Endothelial cell of umbilical vein (primary cell): ENCODE measurements at regions not wholly inside any gene's neighbourhood (a gene's known extent, or its start where the extent isn't known, plus 50 kb on each side); places are given as distances from the start of the nearest gene placed in this dataset.
"Not testable (repeated sequence)": the region's sequence is repeated elsewhere in the genome, so short reads cannot be mapped to it uniquely, and the experiment has no call there.

Source experiments
- BruUV-seq: library from RNA; stranded (reverse); fragments of 400-500 nt; replicated peaks from 2 replicates; lab custom pipeline; 2021; lab: Mats Ljungman, UMichigan
- CTCF ChIA-PET: fragments of 300-600, 350-600 bp; sonication (Branson Sonifier 250); formaldehyde crosslinking; loops from one replicate; lab custom pipeline; 2021; ENCODE audit warnings: antibody characterized with exemption, inconsistent platforms; lab: Charles Lee
- POLR2A ChIA-PET: fragments of 300-600, 350-600 bp; sonication (Branson Sonifier 250); formaldehyde crosslinking; loops from one replicate; lab custom pipeline; 2021; ENCODE audit warnings: antibody characterized with exemption, inconsistent platforms; lab: Charles Lee
- DNase-seq: peaks from one replicate; pipeline ENCODE4 v3.0.0-alpha.2; 2011; ENCODE audit warnings: low read depth, low spot score
- FAIRE-seq: peaks from 2 replicates; lab custom pipeline; 2011; peaks lifted over from hg19 to GRCh38; lab: Jason Lieb, UNC
- H2AFZ ChIP-seq: 2 replicates; pipeline ENCODE4 v1.6.0; 2012; ENCODE audit warnings: low read depth, low read length, control low read depth, inconsistent platforms
- H3K27ac ChIP-seq: 2 replicates; pipeline ENCODE4 v1.5.1; 2011; ENCODE audit warnings: low read depth, mild to moderate bottlenecking, control low read depth, low read length, moderate library complexity; ENCODE audit not compliant: insufficient read depth
- H3K27me3 ChIP-seq, 2 experiments: 2 replicates each; pipeline versions ENCODE4 v1.6.0 to v1.6.1; 2011; ENCODE audit warnings: low read length in 2 of 2, mixed read lengths in 1 of 2; ENCODE audit not compliant: control insufficient read depth in 2 of 2, insufficient read depth in 2 of 2
- H3K36me3 ChIP-seq, 2 experiments: 2 replicates in 1 of 2; 3 replicates in 1 of 2; pipeline ENCODE4 v1.5.1; 2011; ENCODE audit warnings: low read length in 2 of 2, mild to moderate bottlenecking in 1 of 2, moderate library complexity in 1 of 2; ENCODE audit not compliant: control insufficient read depth in 2 of 2, insufficient read depth in 2 of 2; ENCODE audit errors: extremely low read depth in 1 of 2
- H3K4me1 ChIP-seq: 3 replicates; pipeline ENCODE4 v1.5.1; 2011; ENCODE audit warnings: mild to moderate bottlenecking, low read length; ENCODE audit not compliant: control insufficient read depth, insufficient read depth; ENCODE audit errors: extremely low read depth
- H3K4me2 ChIP-seq: 2 replicates; pipeline ENCODE4 v1.6.1; 2011; ENCODE audit warnings: low read length, control low read depth, mixed read lengths; ENCODE audit not compliant: insufficient read depth
- H3K4me3 ChIP-seq, 3 experiments: fragments of 200-600 bp in 1 of 3; sonication (generic), shearing (Covaris generic) in 1 of 3; replicated peaks in 1 of 3; 2 replicates each; pipeline ENCODE4 v1.5.1; 2011 to 2016; ENCODE audit warnings: control low read depth in 3 of 3, low read length in 3 of 3, mild to moderate bottlenecking in 2 of 3, inconsistent platforms in 1 of 3, low read depth in 1 of 3, moderate library complexity in 1 of 3; ENCODE audit not compliant: insufficient read depth in 1 of 3
- H3K79me2 ChIP-seq: 2 replicates; pipeline ENCODE4 v1.6.0; 2012; ENCODE audit warnings: low read length, inconsistent platforms; ENCODE audit not compliant: control insufficient read depth, insufficient read depth
- H3K9ac ChIP-seq: replicated peaks from 2 replicates; pipeline ENCODE3; 2011; ENCODE audit warnings: low read length, control low read depth; ENCODE audit not compliant: insufficient read depth; ENCODE audit errors: extremely low read depth
- H3K9me1 ChIP-seq: replicated peaks from 3 replicates; pipeline ENCODE4 v1.6.0; 2011; ENCODE audit warnings: mild to moderate bottlenecking, low read length; ENCODE audit not compliant: control insufficient read depth, insufficient read depth; ENCODE audit errors: extremely low read depth
- H3K9me3 ChIP-seq: replicated peaks from 2 replicates; pipeline ENCODE4 v1.5.1; 2012; ENCODE audit warnings: low read length, inconsistent platforms; ENCODE audit not compliant: control insufficient read depth, insufficient read depth
- H4K20me1 ChIP-seq: replicated peaks from 2 replicates; pipeline ENCODE3; 2011; ENCODE audit warnings: mild to moderate bottlenecking, low read length; ENCODE audit not compliant: control insufficient read depth, insufficient read depth; ENCODE audit errors: extremely low read depth
- EZH2 ChIP-seq: IDR thresholded peaks from 2 replicates; pipeline ENCODE4 v1.6.1; 2012; ENCODE audit warnings: borderline replicate concordance, low read depth, mild to moderate bottlenecking, moderate library complexity, low read length, inconsistent platforms; ENCODE audit not compliant: severe bottlenecking
- FOS ChIP-seq: IDR thresholded peaks from 2 replicates; pipeline ENCODE4 v1.6.1; 2011; ENCODE audit warnings: mild to moderate bottlenecking, low read length, moderate library complexity, borderline replicate concordance; ENCODE audit not compliant: insufficient read depth
- GATA2 ChIP-seq: IDR thresholded peaks from 2 replicates; pipeline ENCODE4 v1.7.0; 2011; ENCODE audit warnings: low read depth, mild to moderate bottlenecking, moderate library complexity, mixed read lengths, low read length; ENCODE audit not compliant: insufficient read length, insufficient read depth
- JUN ChIP-seq: IDR thresholded peaks from 2 replicates; pipeline ENCODE4 v1.6.1; 2011; ENCODE audit warnings: borderline replicate concordance, low read depth; ENCODE audit not compliant: insufficient read length, insufficient read depth
- MYC ChIP-seq: IDR thresholded peaks from one replicate; pipeline ENCODE4 v1.6.1; 2011; ENCODE audit warnings: mild to moderate bottlenecking, low read depth, low read length
- POLR2A ChIP-seq: IDR thresholded peaks from 2 replicates; pipeline ENCODE4 v1.6.1; 2012; ENCODE audit warnings: low read depth, mild to moderate bottlenecking, control low read depth, low read length
- POLR2AphosphoS5 ChIP-seq: IDR thresholded peaks from 2 replicates; pipeline ENCODE4 v1.6.1; 2012; ENCODE audit warnings: low read depth, mild to moderate bottlenecking, control low read depth, low read length, moderate library complexity; ENCODE audit not compliant: insufficient read depth
- dilution Hi-C: fragments of 300-500 bp; cut with MboI; formaldehyde crosslinking; loops from one replicate; pipeline ENCODE4 v1.15.0; 2019; ENCODE audit warnings: low sequenced_read_pairs; ENCODE audit not compliant: extremely low pct_ligation_motif_present
- intact Hi-C: fragments of 100-400 bp; cut with micrococcal nuclease; formaldehyde crosslinking; loops from one replicate; pipeline ENCODE4 v1.10.0; 2022
- TF ChIP-seq, protein P1 (sequence below), 2 donors: IDR thresholded peaks; 1 replicate in 1 of 2; 2 replicates in 1 of 2; pipeline ENCODE4 v1.5.1; 2011; ENCODE audit warnings: low read length in 2 of 2, mild to moderate bottlenecking in 2 of 2, moderate library complexity in 2 of 2, control low read depth in 1 of 2, inconsistent platforms in 1 of 2, low read depth in 1 of 2; ENCODE audit not compliant: insufficient read depth in 1 of 2; ENCODE audit errors: extremely low read depth in 1 of 2
- TF ChIP-seq, protein P2 (sequence below): IDR thresholded peaks from 2 replicates; pipeline ENCODE4 v1.6.1; 2011; ENCODE audit not compliant: insufficient read depth, insufficient read length

DNA sequence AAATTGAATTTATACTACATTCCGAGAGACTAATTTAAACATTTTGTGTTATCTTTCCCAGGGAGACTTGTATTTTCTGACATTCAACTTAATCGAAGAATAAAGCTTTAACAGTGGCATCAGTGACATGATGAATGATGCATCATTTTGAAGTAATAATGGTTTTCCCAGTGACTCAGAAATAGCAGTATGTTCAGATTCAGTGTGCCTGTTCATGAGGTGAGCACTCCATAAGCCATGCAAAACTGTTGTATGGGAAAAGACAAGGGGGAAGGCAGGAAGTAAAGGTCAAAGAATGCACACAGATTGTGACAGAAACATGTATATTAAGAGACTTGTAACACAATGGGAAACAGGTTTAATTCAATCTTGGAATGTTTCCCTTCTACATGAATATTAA, 1348.2 kb upstream of the GJE1 start:
- Histone ChIP-seq H3K4me2 (no peak overlapping the region), H3K4me1 (no peaks in the 10 kb centered on the region), H2AFZ (no peak overlapping the region), H3K27ac (no peak overlapping the region), H4K20me1 (no peaks in the 10 kb centered on the region), H3K9me3 (no peaks in the 10 kb centered on the region), H3K79me2 (no peaks in the 10 kb centered on the region), H3K27me3 (no peaks in the 10 kb centered on the region), H3K9ac (no peak overlapping the region), H3K36me3 (no peaks in the 10 kb centered on the region), H3K4me3 (no peak overlapping the region), H3K9me1 (no peaks in the 10 kb centered on the region)
- intact Hi-C loops (no loop called here), dilution Hi-C loops (no loop called here)
- FAIRE-seq (no peak), DNase-seq (peak; percentile 61)
- POLR2A ChIA-PET: no interaction called here
- TF ChIP-seq JUN: no peak
- TF ChIP-seq, protein P1, sequence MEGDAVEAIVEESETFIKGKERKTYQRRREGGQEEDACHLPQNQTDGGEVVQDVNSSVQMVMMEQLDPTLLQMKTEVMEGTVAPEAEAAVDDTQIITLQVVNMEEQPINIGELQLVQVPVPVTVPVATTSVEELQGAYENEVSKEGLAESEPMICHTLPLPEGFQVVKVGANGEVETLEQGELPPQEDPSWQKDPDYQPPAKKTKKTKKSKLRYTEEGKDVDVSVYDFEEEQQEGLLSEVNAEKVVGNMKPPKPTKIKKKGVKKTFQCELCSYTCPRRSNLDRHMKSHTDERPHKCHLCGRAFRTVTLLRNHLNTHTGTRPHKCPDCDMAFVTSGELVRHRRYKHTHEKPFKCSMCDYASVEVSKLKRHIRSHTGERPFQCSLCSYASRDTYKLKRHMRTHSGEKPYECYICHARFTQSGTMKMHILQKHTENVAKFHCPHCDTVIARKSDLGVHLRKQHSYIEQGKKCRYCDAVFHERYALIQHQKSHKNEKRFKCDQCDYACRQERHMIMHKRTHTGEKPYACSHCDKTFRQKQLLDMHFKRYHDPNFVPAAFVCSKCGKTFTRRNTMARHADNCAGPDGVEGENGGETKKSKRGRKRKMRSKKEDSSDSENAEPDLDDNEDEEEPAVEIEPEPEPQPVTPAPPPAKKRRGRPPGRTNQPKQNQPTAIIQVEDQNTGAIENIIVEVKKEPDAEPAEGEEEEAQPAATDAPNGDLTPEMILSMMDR (IDR thresholded peaks at IDR 0.05; ENCODE audit: extremely low read depth in 1 of 2, insufficient read depth in 1 of 2, low read depth in 1 of 2, low read length in 2 of 2): no peak
- no peak for TF ChIP-seq EZH2
- TF ChIP-seq MYC: no peak
- TF ChIP-seq FOS: no peak
- TF ChIP-seq, protein P2, sequence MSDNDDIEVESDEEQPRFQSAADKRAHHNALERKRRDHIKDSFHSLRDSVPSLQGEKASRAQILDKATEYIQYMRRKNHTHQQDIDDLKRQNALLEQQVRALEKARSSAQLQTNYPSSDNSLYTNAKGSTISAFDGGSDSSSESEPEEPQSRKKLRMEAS: no peak
- no peak for TF ChIP-seq GATA2
- no peak for TF ChIP-seq POLR2A
- no peak for TF ChIP-seq POLR2AphosphoS5
- CTCF ChIA-PET: no interaction called here
- BruUV-seq: no TSS peak

DNA sequence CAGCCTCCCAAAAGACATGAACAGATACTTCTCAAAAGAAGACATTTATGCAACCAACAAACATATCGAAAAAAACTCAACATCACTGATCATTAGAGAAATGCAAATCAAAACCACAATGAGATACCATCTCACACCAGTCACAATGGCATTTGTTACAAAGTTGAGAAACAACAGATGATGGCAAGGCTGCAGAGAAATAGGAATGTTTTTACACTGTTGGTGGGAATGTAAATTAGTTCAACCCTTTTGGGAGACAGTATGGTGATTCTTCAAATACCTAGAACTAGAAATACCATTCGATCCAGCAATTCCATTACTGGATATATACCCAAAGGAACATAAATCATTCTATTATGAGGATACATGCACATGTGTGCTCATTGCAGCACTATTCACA, 1349.2 kb upstream of the GJE1 start:
- BruUV-seq, intact Hi-C loops, H3K79me2 ChIP-seq, H3K27me3 ChIP-seq, dilution Hi-C loops, POLR2A ChIA-PET, H3K4me2 ChIP-seq, DNase-seq, H3K9me1 ChIP-seq, H2AFZ ChIP-seq, CTCF ChIA-PET, H3K9me3 ChIP-seq, H3K4me1 ChIP-seq, H3K9ac ChIP-seq, H3K4me3 ChIP-seq, H4K20me1 ChIP-seq, FAIRE-seq, H3K36me3 ChIP-seq, H3K27ac ChIP-seq: not testable (repeated sequence)
